HEK293T (cell line): ENCODE measurements at regions not wholly inside any gene's neighbourhood (a gene's known extent, or its start where the extent isn't known, plus 50 kb on each side); places are given as distances from the start of the nearest gene placed in this dataset.

Source experiments
- CTBP1 ChIP-seq: fragments of 450-650 bp; IDR thresholded peaks from 2 replicates; pipeline ENCODE4 v1.6.1; 2016; ENCODE audit warnings: borderline replicate concordance
- HDGF ChIP-seq: fragments of 450-650 bp; IDR thresholded peaks from 2 replicates; pipeline ENCODE4 v1.6.1; 2017; ENCODE audit warnings: antibody characterized with exemption, borderline replicate concordance
- L3MBTL2 ChIP-seq: fragments of 450-650 bp; conservative IDR thresholded peaks from 2 replicates; pipeline ENCODE4 v1.6.1; 2016; ENCODE audit warnings: mild to moderate bottlenecking
- LEF1 ChIP-seq: fragments of 450-650 bp; IDR thresholded peaks from 2 replicates; pipeline ENCODE4 v1.6.1; 2017; ENCODE audit warnings: mild to moderate bottlenecking, borderline replicate concordance
- PKNOX1 ChIP-seq: fragments of 450-650 bp; IDR thresholded peaks from 2 replicates; pipeline ENCODE4 v1.6.1; 2016
- SP1 ChIP-seq: fragments of 450-650 bp; IDR thresholded peaks from 2 replicates; pipeline ENCODE4 v1.6.1; 2017
- ZNF384 ChIP-seq: fragments of 450-650 bp; IDR thresholded peaks from 2 replicates; pipeline ENCODE4 v1.6.1; 2016

- TF ChIP-seq LEF1 (no peak), ZNF384 (no peak), PKNOX1 (no peak), HDGF (no peak), L3MBTL2 (no peak), SP1 (no peak), CTBP1 (no peak)
Measured at GRCh38 chr15:95793231-95793630, 537.3 kb upstream of the NR2F2 start.
